GM12874 (cell line): ENCODE measurements at regions not wholly inside any gene's neighbourhood (a gene's known extent, or its start where the extent isn't known, plus 50 kb on each side); places are given as distances from the start of the nearest gene placed in this dataset.
A peak's percentile ranks its signal among the peaks of the same experiment; 100 is the strongest.

ENCODE experiments used
- CTCF ChIP-seq: IDR thresholded peaks from 2 replicates; pipeline ENCODE4 v1.5.1; 2011; ENCODE audit warnings: low read depth, mild to moderate bottlenecking, control low read depth, low read length, moderate library complexity; ENCODE audit not compliant: insufficient read depth

- no peak for TF ChIP-seq CTCF
Observed at GRCh38 chr4:131632877-131633276, 1516.2 kb upstream of the PCDH10 start.

GRCh38 chr4:131635191-131635590, 1513.9 kb upstream of the PCDH10 start:
- no peak for TF ChIP-seq CTCF

- no peak for TF ChIP-seq CTCF
Observed at GRCh38 chr4:131638781-131639180, 1510.3 kb upstream of the PCDH10 start.

GRCh38 chr4:131644619-131645018, 1504.5 kb upstream of the PCDH10 start:
- TF ChIP-seq CTCF: 0 out of 2 replicates have a peak, but pooled peaks have one; percentile 10

DNA sequence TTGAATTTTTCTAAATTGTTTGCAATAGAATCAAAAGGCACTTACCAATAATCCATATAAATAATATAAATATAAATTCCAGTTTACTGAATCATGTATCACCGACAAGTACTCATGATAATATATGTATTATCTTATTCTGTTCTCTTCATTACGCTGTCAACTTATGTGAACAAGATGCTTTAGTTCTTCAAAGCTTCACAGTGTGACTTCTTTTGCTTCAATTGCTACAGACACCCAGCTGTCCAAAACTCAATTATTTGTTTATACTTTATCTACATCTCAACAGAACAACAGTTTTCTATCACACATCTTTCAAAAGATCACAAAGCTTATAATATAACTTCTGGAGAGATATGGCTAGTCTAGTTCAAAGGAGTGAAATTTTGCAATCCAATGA, 1499.9 kb upstream of the PCDH10 start:
- TF ChIP-seq CTCF: no peak

DNA sequence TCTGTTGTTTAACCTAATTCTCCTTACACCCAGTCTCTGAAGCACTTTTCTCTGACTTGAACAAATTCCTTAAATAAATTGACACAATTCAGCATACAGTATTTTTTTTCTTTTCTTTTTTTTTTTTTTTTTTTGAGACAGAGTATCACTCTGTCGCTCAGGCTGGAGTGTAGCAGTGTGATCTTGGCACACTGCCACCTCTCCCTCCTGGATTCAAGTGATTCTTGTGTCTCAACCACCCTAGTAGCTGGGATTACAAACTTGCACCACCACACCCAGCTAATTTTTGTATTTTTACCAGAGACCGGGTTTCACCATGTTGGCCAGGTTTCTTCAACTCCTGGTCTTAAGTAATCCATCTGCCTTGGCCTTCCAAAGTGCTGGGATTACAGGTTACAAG, 1498.1 kb upstream of the PCDH10 start:
- TF ChIP-seq CTCF: no peak

GRCh38 chr4:131721883-131722282, 1427.2 kb upstream of the PCDH10 start:
- TF ChIP-seq CTCF: no peak

GRCh38 chr4:131764730-131765129, 1384.4 kb upstream of the PCDH10 start:
- no peak for TF ChIP-seq CTCF
